ENCODE measurements at regions not wholly inside any gene's neighbourhood (a gene's known extent, or its start where the extent isn't known, plus 50 kb on each side); places are given as distances from the start of the nearest gene placed in this dataset.
"Not testable (repeated sequence)": the region's sequence is repeated elsewhere in the genome, so short reads cannot be mapped to it uniquely, and the experiment has no call there.

- not testable (repeated sequence) for H3K4me3 ChIP-seq (ENCODE audit: insufficient read depth in 1 of 2, low read depth in 1 of 2, low read length in 2 of 2); H2BK12ac ChIP-seq (ENCODE audit: low read length in 2 of 2); DNase-seq; H3K79me1 ChIP-seq (replicated peaks; ENCODE audit: low read length, poor library complexity, severe bottlenecking); H3K18ac ChIP-seq (ENCODE audit: low read depth in 1 of 2, low read length in 2 of 2); H2AK5ac ChIP-seq (ENCODE audit: low read length, severe bottlenecking); H3K9me3 ChIP-seq (ENCODE audit: control insufficient read depth, low read length); H3K4me1 ChIP-seq (ENCODE audit: control insufficient read depth, insufficient read depth, low read depth, low read length); H3K23ac ChIP-seq (ENCODE audit: low read length in 2 of 2); H2BK5ac ChIP-seq (ENCODE audit: low read depth, low read length, poor library complexity, severe bottlenecking); H2AFZ ChIP-seq (ENCODE audit: low read depth, low read length); H3K14ac ChIP-seq (ENCODE audit: low read length in 2 of 2); H3K36me3 ChIP-seq (ENCODE audit: control insufficient read depth in 1 of 2, insufficient read depth in 2 of 2, low read depth in 1 of 2, low read length in 2 of 2); H3K27ac ChIP-seq (ENCODE audit: low read length, poor library complexity, severe bottlenecking); H2BK120ac ChIP-seq (ENCODE audit: low read depth, low read length); H3K27me3 ChIP-seq (ENCODE audit: control insufficient read depth in 1 of 2, insufficient read depth in 1 of 2, low read length in 2 of 2); H3K4ac ChIP-seq (ENCODE audit: low read depth in 1 of 2, low read length in 2 of 2); H2BK15ac ChIP-seq (ENCODE audit: low read depth, poor library complexity, severe bottlenecking); H4K91ac ChIP-seq (ENCODE audit: low read length); H3K4me2 ChIP-seq (ENCODE audit: low read length, poor library complexity, severe bottlenecking); H4K8ac ChIP-seq (ENCODE audit: low read length); H3K9ac ChIP-seq (ENCODE audit: low read length)
- 92% methylated on average over 7 of the region's 7 CpGs for WGBS
These were observed 1473.4 kb upstream of the SEL1L start for GRCh38 chr14:83007052-83007451.

DNA sequence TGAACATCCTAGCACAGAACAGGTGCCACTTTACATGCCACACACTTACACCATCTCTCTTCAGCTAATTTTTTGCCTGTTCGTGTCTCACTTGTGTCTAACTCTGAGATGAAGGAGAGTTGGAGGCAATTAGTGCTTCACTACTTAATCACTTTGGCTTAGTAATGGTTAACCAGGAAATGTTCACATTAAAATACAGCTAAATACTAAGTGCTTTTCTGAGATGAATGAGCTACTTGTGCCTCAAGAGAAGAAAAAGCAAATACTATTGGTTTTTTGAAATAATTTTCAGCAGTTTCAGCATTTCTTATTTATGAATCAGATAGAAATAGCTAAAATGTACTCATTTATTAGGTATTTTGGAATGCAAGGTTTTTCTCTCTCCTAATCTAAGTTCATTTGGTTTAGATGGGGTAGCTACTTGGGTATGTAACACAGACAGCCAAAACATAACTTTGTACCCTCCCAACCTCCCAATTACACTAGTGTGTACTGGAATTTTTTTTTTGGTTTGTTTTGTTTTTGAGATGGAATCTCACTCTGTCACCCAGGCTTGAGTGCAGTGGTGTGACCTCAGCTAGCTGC lies 1474.1 kb upstream of the SEL1L start:
- no peak overlapping the region for H3K27ac ChIP-seq (ENCODE audit: low read length, poor library complexity, severe bottlenecking)

DNA sequence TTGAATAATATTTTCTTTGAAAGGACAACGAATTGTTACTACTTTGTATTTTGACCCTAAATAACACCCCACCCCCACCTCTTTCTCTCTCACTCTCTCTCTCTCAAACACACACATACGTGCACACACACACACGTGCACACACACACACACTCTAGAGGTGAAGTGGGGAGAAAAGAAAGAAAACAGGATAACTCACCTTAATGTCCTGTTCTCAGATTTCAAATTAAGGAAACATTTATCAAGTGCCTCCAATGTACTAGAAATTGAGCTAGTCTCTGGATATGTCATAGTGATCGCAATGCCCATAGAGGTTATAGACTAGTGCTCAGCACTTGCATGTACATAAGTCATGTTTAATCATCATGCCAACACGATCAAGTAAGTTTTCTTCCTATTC lies 1483.6 kb upstream of the SEL1L start:
- no peak overlapping the region for H3K4me3 ChIP-seq (ENCODE audit: insufficient read depth in 1 of 2, low read depth in 1 of 2, low read length in 2 of 2)
- no peak for DNase-seq
- H3K23ac ChIP-seq (ENCODE audit: low read length in 2 of 2): no peak overlapping the region
- H3K36me3 ChIP-seq (ENCODE audit: control insufficient read depth in 1 of 2, insufficient read depth in 2 of 2, low read depth in 1 of 2, low read length in 2 of 2): no peaks in the 10 kb centered on the region
- H2BK15ac ChIP-seq (ENCODE audit: low read depth, poor library complexity, severe bottlenecking): no peak overlapping the region
- no peaks in the 10 kb centered on the region for H3K4me1 ChIP-seq (ENCODE audit: control insufficient read depth, insufficient read depth, low read depth, low read length)
- 84% methylated on average over 3 of the region's 5 CpGs for WGBS
- H3K79me1 ChIP-seq (replicated peaks; ENCODE audit: low read length, poor library complexity, severe bottlenecking): no peaks in the 10 kb centered on the region
- H3K27ac ChIP-seq (ENCODE audit: low read length, poor library complexity, severe bottlenecking): no peak overlapping the region
- no peak overlapping the region for H3K18ac ChIP-seq (ENCODE audit: low read depth in 1 of 2, low read length in 2 of 2)
- no peak overlapping the region for H2BK12ac ChIP-seq (ENCODE audit: low read length in 2 of 2)
- peaks cover 6% of the 10 kb centered on the region for H3K9me3 ChIP-seq (ENCODE audit: control insufficient read depth, low read length)
- no peak overlapping the region for H3K9ac ChIP-seq (ENCODE audit: low read length)
- H2AK5ac ChIP-seq (ENCODE audit: low read length, severe bottlenecking): no peak overlapping the region
- no peak overlapping the region for H4K91ac ChIP-seq (ENCODE audit: low read length)
- no peak overlapping the region for H3K4me2 ChIP-seq (ENCODE audit: low read length, poor library complexity, severe bottlenecking)
- H2BK5ac ChIP-seq (ENCODE audit: low read depth, low read length, poor library complexity, severe bottlenecking): no peak overlapping the region
- no peak overlapping the region for H2BK120ac ChIP-seq (ENCODE audit: low read depth, low read length)
- H2AFZ ChIP-seq (ENCODE audit: low read depth, low read length): no peak overlapping the region
- no peaks in the 10 kb centered on the region for H3K27me3 ChIP-seq (ENCODE audit: control insufficient read depth in 1 of 2, insufficient read depth in 1 of 2, low read length in 2 of 2)
- H3K14ac ChIP-seq (ENCODE audit: low read length in 2 of 2): no peak overlapping the region
- no peak overlapping the region for H4K8ac ChIP-seq (ENCODE audit: low read length)
- H3K4ac ChIP-seq (ENCODE audit: low read depth in 1 of 2, low read length in 2 of 2): no peak overlapping the region

More for the DNA sequence above, 1474.1 kb upstream of the SEL1L start:
- H3K9me3 ChIP-seq (ENCODE audit: control insufficient read depth, low read length): peaks cover 9% of the 10 kb centered on the region
- no peak overlapping the region for H3K14ac ChIP-seq (ENCODE audit: low read length in 2 of 2)
- no peak for DNase-seq
- H2AFZ ChIP-seq (ENCODE audit: low read depth, low read length): no peak overlapping the region
- no peak overlapping the region for H4K91ac ChIP-seq (ENCODE audit: low read length)
- H2BK5ac ChIP-seq (ENCODE audit: low read depth, low read length, poor library complexity, severe bottlenecking): no peak overlapping the region
- no peak overlapping the region for H4K8ac ChIP-seq (ENCODE audit: low read length)
- no peaks in the 10 kb centered on the region for H3K27me3 ChIP-seq (ENCODE audit: control insufficient read depth in 1 of 2, insufficient read depth in 1 of 2, low read length in 2 of 2)
- no peaks in the 10 kb centered on the region for H3K36me3 ChIP-seq (ENCODE audit: control insufficient read depth in 1 of 2, insufficient read depth in 2 of 2, low read depth in 1 of 2, low read length in 2 of 2)
- H3K4me3 ChIP-seq (ENCODE audit: insufficient read depth in 1 of 2, low read depth in 1 of 2, low read length in 2 of 2): no peak overlapping the region
- WGBS: 40% methylated on average over 1 of the region's 1 CpG
- H3K4ac ChIP-seq (ENCODE audit: low read depth in 1 of 2, low read length in 2 of 2): no peak overlapping the region
- no peak overlapping the region for H3K4me2 ChIP-seq (ENCODE audit: low read length, poor library complexity, severe bottlenecking)
- no peaks in the 10 kb centered on the region for H3K79me1 ChIP-seq (replicated peaks; ENCODE audit: low read length, poor library complexity, severe bottlenecking)
- H3K23ac ChIP-seq (ENCODE audit: low read length in 2 of 2): no peak overlapping the region
- no peak overlapping the region for H3K18ac ChIP-seq (ENCODE audit: low read depth in 1 of 2, low read length in 2 of 2)
- H3K4me1 ChIP-seq (ENCODE audit: control insufficient read depth, insufficient read depth, low read depth, low read length): no peaks in the 10 kb centered on the region
- no peak overlapping the region for H2BK120ac ChIP-seq (ENCODE audit: low read depth, low read length)
- H2AK5ac ChIP-seq (ENCODE audit: low read length, severe bottlenecking): no peak overlapping the region
- no peak overlapping the region for H2BK15ac ChIP-seq (ENCODE audit: low read depth, poor library complexity, severe bottlenecking)
- no peak overlapping the region for H2BK12ac ChIP-seq (ENCODE audit: low read length in 2 of 2)
- no peak overlapping the region for H3K9ac ChIP-seq (ENCODE audit: low read length)

- no peak overlapping the region for H3K27ac ChIP-seq (ENCODE audit: low read length, poor library complexity, severe bottlenecking)
- no peaks in the 10 kb centered on the region for H3K9me3 ChIP-seq (ENCODE audit: control insufficient read depth, low read length)
- H2AFZ ChIP-seq (ENCODE audit: low read depth, low read length): no peak overlapping the region
- H3K4me2 ChIP-seq (ENCODE audit: low read length, poor library complexity, severe bottlenecking): no peak overlapping the region
- H2BK15ac ChIP-seq (ENCODE audit: low read depth, poor library complexity, severe bottlenecking): no peak overlapping the region
- H3K79me1 ChIP-seq (replicated peaks; ENCODE audit: low read length, poor library complexity, severe bottlenecking): no peaks in the 10 kb centered on the region
- H4K8ac ChIP-seq (ENCODE audit: low read length): no peak overlapping the region
- H3K14ac ChIP-seq (ENCODE audit: low read length in 2 of 2): no peak overlapping the region
- H4K91ac ChIP-seq (ENCODE audit: low read length): no peak overlapping the region
- H2BK5ac ChIP-seq (ENCODE audit: low read depth, low read length, poor library complexity, severe bottlenecking): no peak overlapping the region
- DNase-seq: no peak
- no peaks in the 10 kb centered on the region for H3K4me1 ChIP-seq (ENCODE audit: control insufficient read depth, insufficient read depth, low read depth, low read length)
- no peak overlapping the region for H3K9ac ChIP-seq (ENCODE audit: low read length)
- H3K4me3 ChIP-seq (ENCODE audit: insufficient read depth in 1 of 2, low read depth in 1 of 2, low read length in 2 of 2): no peak overlapping the region
- no peak overlapping the region for H3K18ac ChIP-seq (ENCODE audit: low read depth in 1 of 2, low read length in 2 of 2)
- no peak overlapping the region for H3K4ac ChIP-seq (ENCODE audit: low read depth in 1 of 2, low read length in 2 of 2)
- no peak overlapping the region for H2BK120ac ChIP-seq (ENCODE audit: low read depth, low read length)
- no peak overlapping the region for H2BK12ac ChIP-seq (ENCODE audit: low read length in 2 of 2)
- 58% methylated on average over 2 of the region's 3 CpGs for WGBS
- H3K36me3 ChIP-seq (ENCODE audit: control insufficient read depth in 1 of 2, insufficient read depth in 2 of 2, low read depth in 1 of 2, low read length in 2 of 2): no peaks in the 10 kb centered on the region
- no peaks in the 10 kb centered on the region for H3K27me3 ChIP-seq (ENCODE audit: control insufficient read depth in 1 of 2, insufficient read depth in 1 of 2, low read length in 2 of 2)
- no peak overlapping the region for H3K23ac ChIP-seq (ENCODE audit: low read length in 2 of 2)
- H2AK5ac ChIP-seq (ENCODE audit: low read length, severe bottlenecking): no peak overlapping the region
These were observed 1486.2 kb upstream of the SEL1L start for GRCh38 chr14:83019744-83020414.
